DMS79 treated with DMSO at 0.1 percent for 48 hours (cell line): ENCODE measurements at regions not wholly inside any gene's neighbourhood (a gene's known extent, or its start where the extent isn't known, plus 50 kb on each side); places are given as distances from the start of the nearest gene placed in this dataset.

Source experiments
- DNase-seq: peaks from one replicate; lab custom pipeline; 2025; lab: John Stamatoyannopoulos, UW

DNA sequence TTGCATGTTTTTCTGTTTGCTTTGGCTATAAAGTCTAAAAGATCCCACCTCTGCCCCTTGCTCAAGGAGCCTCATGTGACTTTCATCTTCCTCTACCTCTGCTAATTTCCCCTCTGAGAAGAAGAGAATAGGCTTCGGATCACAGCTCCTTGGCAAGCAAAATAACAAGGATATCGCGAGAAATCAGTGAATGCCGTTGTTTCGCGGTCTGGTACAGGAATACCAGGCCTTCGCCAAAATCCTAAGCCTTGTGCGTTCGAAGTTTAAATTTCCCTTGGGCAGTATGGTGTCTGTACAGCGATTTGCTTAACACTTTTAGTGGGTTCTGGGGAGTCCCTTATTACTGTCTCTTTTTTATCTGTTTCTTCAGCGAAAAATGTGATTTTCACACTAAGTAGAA is 142.3 kb downstream of the IRF8 start:
- no peak for DNase-seq

DNA sequence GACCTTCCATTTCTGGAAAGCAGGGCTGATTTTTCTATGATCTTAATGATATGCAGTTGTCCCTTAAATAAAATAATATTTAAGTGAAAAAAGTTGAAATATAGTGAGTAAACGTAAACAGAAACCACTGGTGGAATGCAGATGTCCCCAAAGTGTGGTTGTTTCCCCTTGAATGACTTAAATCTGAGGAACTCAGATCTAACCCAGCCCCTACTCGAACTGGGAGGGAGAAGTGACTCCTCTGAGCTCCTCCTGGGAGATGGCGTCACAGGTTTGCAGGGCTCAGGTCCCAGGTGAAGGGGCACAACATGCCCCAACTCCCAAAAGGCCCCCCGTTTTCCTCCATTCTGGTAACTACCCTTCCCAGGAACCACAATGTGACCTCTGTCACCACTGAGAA is 142.8 kb downstream of the IRF8 start:
- DNase-seq: no peak

DNA sequence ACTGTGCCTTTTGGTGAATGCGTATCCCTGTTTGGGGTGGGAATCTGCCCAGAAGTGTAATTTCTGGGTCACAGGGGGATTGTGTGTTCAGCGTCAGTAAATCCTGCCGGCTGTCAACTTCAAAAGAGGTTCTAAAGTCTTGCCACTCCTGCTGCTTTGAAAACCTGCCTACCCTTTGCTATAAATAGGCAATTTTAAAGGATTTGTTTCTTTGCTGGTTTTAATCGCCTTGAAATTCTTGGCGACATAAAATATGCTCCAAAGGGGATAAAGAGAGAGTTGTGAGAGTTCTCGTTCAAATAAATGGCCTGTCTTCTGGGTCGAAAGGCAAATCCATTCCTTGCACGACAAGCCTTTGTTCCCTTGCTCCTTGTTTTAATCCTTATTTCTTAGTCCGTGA is 143.4 kb downstream of the IRF8 start:
- DNase-seq: no peak

DNA sequence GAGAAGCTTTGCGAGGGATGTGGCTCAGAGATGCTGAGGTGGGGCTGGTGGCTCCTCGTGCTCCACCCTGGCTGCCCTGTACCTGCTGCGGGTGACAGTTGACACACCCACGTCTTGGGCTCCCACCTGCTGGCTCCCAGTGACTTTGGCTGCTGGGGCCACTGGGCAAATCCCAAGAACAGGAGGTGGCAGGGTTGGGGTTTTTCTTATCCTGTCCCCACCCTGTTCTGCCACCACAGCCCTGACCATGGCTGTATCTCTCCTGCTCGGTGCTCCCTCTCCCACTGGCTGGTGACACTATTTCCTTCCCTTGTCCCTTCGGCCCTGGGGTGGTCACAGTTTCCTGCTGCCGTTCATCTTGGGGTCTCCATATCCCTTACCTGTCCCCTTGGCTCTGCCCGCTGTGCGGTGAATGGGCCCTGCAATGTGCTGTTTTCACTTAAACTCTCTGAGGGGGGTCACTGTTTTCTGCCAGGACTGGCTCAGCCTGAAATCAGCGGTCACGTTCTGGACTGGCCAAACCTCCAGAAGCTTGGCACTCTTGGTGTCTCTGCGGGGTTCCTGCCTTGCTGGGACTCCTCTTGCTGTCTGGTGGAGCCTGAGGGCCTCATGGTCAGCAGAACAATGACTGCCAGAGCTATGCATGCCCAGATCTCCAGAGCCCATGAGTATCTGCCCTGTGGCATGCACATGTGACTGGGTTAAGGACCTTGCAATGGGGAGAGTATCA is 144.2 kb downstream of the IRF8 start:
- DNase-seq: no peak

DNA sequence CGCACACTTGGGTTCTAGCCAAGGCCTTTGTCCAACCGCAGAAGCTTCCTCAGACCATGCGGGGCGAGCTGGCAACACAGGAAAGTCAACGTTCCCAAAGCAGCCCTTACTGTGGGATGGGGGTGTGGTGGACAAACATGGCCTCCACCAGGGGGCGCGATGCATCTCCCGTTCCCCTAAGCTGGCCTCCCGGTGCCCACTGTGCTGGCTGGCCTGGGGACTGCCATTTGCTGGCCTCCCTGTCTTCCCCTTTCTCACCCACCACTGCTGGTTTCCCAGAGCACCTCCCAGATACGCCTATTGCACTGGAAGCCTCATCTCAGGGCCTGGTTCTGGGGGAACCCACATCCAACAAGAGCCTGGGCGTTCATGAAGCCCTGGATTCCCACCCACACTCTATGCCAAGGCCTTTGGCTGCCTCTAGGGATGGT is 145.3 kb downstream of the IRF8 start:
- DNase-seq: no peak

DNA sequence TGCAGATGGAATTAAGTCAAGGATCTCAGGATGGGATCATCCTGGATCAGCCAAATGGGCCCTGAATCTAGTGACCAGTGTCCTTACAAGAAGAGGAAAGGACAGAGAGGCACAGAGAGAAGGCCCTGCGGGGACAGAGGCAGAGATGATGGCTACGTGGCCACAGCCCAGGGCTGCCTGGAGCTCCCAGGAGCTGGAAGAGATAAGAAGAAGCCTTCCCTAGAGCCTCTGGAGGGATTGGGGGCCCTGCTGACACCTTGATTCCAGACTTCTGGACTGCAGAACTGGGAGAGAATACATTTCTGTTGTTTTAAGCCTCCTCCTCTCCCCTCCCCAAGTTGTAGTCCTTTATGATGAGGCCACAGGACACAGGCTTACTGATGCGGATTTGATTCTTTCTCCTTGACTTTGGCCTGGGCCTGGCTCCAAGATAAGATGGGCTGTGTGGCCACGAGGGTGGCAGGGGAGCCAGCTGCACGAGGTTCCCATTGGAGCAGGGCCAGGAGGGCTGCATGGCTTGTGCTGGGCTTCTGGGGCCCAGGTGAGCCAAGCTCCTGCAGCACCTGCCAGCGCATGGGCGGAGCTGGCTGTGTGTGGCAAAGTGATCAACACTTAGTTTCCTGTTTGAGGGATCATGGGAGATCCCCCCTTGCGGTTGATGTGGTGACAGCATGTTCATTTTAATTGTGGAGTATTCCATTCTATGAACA is 146.1 kb downstream of the IRF8 start:
- peak; percentile 44 for DNase-seq

DNA sequence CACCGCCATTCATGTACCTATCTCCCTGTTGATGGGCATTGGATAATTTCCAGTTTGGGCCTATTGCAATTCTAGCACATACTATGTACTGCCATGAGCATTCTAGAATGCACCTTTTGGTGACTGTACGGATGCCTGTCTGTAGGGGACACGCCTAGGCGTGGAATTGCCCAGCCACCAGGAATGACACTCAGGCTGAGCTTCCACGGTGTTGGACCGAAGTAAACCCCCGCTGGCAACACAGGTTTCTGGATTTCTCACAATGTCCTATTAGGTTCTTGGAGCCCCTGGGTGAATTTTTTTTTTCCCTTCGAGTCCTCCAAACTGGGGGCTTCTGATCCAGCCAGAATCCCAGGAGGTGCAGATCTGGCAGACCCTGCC is 146.6 kb downstream of the IRF8 start:
- DNase-seq: no peak

DNA sequence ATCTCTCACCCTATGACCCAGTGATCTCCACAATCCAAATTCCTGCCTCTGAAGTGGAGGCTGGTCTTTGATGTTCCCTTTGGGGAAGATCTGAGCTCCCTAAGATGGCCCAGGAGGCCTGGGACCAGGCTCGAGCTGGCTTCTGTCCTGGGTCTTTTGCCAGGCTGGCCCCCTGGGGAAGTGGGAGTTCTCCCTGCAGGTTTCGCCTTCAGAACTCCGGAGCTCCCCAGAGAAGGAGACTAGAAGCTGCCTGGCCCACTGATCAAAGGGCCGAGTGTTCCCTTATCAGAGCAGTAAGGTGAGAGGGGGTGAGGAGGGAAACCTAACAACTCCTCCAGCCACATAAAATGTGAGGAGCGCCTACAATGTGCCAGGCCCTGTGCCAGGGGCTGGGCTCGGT is 147.1 kb downstream of the IRF8 start:
- DNase-seq: no peak

DNA sequence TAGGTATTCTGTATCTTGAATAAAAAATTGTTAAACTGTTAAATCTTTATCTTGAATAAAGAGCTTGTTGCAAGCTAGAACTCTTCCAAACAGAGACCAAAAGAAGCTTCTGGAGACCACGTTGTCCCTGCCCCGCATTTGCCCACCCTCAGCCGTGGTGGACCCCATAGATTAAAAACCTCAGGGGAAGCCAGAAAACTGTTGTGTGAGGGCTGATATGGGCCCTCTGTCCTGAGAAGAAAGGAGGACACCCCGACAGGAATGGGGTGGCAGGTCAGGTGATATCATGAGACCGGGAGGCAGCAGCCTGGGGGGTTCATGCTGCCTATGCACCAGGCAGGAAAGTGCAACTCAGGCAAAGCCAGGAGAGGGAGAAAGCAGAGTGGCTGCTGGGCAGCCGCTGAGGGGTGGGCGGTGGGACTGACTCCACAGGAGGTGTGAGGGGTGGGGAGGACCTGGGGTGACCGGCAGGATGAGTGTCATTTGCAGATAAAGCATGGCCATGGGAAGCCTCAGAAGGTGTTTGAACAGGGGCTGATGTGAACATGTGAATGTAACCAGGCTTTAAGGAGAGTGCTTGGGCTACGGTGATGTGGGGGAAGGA is 147.8 kb downstream of the IRF8 start:
- no peak for DNase-seq

DNA sequence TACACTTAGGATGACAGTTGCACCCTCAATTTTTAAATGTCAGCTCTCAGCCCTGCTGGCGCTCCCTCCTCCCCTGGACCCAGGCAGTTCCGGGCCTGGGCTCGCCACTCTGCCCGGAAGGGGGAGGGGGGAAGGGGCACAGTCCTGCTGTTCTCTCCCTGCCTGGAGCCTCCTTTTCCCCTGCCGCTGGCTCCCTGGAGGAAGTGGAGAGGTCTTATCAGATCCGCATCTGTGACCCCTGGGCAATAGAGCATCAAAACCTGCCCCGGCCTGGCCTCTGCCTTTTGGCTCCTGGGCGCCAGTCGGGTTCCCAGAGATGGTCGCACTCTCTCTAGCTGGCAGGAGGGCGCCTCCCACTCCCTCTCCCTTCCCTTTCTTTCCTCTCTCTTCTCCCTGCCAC is 149.3 kb downstream of the IRF8 start:
- no peak for DNase-seq

DNA sequence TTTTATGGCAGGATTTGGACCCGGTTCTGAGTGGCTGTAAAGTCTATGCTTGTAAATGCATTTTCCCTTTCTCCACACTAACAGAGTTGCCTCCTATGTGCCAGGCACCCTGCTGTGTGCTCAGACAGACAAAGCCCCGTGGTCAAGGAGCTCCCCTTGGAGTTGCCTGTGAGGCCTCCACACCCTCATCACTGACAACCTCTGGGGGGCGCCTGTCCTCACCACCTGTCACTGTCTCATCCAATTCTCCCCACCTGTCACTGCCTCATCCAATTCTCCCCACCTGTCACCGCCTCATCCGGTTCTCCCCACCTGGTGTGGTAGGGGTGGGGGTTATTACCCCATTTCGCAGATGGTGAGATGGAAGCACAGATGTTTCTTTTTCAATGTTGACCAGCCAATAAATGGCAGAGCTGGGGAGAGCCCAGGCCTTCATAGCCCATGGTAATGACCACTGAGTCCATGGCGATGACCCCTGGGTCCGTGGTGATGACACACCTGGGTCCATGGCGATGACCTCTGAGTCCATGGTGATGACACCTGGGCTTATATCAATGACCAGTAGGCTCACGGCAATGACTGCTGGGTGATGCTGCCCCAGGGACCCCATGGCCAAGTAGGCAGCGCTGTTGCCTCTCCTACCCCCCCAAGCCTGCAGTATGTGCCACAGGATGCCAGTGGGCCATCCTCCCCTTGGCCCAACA is 150.1 kb downstream of the IRF8 start:
- no peak for DNase-seq

DNA sequence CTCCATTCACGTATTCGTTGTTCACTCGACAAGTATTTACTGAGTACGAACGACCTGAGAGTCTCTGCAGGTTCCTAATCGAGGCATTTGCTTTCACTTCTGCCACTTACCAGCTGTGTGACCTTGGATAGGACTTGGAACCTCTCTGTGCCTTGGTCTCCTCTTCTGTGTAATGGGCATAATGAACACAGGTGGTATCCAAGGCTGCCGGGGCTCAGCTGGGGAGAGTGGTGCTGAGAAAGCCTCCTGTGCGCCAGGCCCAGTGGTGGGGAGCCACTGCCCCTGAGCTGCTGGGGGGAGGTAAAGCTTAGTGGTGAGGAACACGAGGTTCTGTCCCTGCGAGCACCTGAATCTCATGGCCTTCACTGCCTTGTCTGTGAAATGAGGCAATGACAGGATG is 150.7 kb downstream of the IRF8 start:
- no peak for DNase-seq

DNA sequence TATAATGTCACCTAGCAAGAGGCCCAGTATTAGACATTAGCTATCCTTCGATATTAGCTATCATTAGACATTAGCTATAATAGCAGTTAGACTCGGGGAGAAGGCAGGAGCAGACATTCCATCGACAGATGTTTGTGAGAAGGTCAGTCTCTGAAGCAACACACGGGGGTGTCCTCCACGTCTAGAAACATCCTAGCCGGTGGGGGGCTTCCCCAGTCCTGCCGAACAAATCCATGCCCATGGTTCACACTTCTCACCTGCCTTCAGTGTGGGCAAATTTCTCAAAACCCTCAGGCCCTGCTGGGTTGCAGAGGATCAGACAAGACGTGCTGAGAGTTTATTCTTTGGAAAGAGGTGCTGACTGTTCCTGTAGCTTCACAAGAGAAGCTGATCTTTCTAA is 151.1 kb downstream of the IRF8 start:
- no peak for DNase-seq

DNA sequence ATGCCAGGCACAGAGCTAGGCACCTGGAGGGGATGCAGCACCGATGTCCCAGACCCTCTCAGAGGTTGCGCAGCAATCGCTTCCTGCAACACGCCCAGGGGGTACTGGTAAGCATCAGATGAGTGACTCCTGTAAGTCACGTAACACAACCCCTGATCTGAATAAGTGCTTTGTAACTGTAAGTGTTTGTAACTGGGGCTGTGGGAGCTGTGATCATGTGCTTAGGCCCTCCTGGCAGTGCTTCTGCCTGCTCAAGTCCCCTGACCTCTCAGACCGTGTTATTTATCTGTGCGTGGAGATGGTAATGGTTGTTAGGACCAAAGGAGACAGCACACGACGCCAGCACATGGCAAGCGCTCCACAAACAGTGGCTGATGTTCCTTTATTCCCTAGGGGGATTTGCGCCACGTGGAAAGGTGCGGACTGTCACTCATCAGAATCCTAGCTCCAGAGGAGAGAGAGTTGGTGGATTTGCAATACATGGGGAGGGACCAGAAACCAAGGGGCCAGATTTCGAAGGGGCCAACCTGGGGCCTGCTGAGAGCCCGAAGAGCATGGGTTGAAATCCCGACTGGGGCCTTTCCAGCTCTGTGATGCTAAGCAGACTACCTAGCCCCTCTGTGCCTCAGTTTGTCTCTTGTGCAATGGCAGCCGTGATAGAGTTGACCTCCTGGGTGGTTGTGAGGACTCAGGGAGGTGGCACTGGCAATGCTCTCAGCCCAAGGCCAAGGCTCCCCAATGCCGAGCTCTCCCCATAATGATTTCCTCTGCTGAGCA is 151.8 kb downstream of the IRF8 start:
- no peak for DNase-seq

DNA sequence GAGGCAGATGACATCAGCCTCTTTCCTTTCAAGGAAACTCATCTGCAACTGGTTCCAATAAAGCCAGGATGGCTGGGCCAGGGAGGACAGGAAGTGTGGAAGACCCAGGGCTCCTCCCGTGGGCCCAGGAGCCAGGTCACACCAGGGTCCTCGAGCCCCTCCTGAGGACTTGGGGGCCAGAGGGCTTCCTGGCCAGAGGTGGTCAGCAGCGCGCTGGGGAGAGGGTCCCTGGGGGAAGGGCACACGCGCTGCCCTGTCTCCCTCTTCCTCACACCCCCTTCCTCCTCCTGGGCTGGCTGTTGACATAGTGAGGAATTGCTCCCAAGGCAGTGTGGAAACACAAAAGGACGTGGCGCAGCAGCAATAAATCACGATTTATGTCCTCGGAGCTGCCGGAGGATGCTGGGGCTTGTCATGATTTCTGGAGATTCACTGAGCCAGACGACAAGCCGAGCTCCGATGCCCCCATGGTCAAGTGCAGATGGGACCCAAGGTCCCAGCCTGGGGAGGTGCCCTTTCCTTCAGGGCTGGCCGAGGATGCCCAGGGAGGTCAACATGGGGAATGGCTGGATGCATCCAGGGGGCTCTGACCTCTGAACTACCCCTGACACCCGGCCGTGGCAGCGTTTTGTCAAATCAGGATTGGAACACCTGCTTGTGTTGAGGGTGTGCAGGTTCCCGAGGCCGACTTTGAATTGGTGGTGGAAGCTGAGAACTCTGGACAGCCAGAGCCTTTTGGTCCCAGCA is 152.6 kb downstream of the IRF8 start:
- no peak for DNase-seq

DNA sequence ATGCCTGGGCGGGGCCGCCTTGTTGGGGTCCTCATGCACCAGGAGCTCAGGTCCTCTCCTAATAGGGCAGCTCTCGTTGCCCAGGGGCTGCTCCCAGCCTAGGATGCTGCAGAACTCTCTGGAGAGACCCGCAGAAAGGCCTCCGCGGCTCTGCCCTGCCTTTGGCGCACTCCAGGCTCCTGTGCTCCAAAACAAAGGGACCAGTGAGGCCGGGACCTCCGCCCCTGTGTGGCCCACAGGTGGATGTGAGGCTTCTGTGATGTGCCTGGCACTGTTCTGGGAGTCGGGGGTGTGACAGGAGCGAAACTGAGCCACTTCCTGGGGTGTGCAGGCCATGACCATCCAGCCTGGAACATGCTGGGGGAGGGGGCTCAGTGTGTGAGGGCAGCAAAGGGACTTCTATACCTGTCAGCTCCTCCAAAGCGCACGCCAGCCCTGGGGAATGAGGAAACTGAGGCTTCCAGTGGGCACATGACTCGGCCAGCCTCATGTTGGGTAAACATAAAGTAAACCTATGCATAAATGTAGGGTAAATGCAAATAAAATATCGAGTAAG is 153.2 kb downstream of the IRF8 start:
- DNase-seq: no peak

DNA sequence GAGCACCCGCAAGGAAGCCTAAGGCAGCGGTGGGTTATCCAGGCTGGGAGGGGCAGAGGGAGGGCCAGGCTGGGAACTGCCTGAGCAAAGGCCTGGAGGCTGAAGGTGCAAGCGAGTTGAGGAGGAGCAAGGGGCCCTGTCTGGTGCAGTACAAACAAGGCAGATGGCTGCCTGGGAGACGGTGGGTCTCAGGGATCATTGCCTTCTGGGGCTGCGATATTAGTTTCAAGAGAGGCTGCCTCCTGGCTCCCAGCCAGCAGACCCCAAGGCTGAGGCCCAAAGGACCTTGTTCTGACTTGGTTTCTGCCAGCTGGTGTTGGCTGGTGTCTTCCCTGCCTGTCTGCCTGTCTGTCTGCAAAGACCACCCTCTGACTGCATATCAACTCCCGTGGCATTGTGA is 154.0 kb downstream of the IRF8 start:
- no peak for DNase-seq

DNA sequence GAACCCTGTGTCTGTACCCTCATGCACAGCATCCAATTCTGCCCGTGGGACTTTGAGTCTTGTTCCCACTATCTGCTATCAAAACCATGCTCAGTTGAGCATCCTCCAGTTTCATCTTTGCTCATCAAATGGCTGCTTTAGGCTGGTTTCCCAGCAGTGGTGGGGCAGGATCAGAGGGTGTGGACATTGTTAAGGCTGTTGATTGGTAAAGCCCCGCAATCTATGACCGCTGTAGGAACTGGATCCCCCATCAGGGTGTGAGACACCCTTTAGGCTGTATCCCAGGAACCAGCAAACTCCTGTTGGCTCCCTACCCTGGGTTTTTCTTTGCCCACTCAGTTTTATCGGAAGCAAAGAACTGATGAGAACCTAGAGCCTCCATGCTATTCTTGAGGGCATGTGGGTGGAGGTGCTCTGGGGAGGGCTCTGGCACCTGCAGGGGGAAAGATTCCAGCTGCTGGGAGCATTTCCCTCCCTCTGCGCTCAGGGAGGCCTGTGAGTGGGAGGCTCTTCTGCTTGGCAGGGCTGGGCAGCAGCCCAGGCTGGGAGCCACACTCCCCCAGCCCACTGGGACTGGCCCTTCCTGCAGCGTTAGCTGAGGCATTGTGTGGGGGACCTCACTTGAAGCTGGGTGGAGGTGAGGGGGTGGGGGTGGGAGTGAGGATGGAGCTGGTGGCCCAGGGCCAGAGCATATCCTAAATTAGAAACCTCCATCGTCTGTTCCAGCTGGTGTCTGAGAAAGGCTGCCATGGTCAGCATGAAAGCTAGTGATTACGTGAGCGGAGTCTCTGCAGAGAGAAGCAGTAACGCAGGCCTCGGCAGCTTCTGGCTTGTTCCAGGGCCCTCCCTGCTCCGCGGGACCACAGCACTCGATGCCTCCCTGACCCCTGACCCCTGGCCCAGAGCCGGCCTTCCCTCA is 160.6 kb downstream of the IRF8 start:
- no peak for DNase-seq

DNA sequence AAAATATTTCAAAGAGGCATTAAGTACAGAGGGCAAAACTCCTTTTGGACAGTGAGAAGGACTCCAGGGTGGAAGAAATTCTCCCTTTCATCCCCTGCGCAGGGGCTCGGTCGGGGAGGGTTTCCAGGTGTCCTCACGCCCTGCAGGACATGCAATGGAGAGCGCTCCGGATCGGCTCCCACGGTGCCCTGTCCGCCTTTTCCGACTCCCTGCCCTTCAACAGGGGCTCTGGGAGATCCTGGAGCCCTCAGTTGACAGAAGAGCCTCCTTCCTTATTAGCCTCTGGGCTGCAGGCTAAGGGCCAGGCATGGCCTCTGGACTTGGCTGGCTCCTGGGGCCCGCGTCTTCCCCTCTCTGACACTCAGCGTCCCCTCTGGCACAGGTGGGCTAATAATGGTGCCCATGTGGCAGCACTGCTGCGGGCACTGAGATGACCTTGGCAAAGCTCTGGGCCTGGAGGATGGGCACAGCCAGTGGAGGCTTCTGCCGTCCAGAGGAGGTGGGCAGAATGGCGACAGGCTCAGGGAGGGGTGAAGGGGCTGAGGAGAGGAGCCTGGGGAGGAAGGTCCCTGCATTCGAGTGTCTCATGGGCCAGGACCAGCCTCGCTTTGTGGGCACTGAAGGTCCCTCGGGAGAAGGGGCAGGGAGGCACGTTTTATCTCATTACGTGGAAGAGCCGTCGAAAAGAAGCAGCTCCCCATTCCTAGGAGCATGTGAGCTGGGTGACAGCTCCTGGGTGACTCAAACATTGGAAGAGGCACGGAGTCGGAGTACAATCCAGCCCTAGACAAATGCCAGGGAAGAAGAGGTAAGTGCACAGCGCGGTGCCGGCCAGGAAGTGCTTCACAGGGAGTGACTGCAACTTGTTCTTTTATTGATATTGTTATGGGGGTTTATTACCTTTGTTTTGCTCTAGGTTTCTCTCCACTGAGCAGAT is 161.7 kb downstream of the IRF8 start:
- no peak for DNase-seq
